Lung (tissue), 11 donors: ENCODE measurements at regions not wholly inside any gene's neighbourhood (a gene's known extent, or its start where the extent isn't known, plus 50 kb on each side); places are given as distances from the start of the nearest gene placed in this dataset.
A peak's percentile ranks its signal among the peaks of the same experiment; 100 is the strongest.

Experiments
- ATAC-seq: fragments of 200-7000 bp; cut with Tn5 transposase; one replicate; pipeline ENCODE4 v1.9.1; 2020; ENCODE audit warnings: moderate number of reproducible peaks; ENCODE audit not compliant: insufficient read depth, low FRiP score
- DNase-seq, 3 donors: peaks; one replicate each; pipeline ENCODE4 v3.0.0-alpha.2; 2013 to 2017
- H3K27ac ChIP-seq, 2 donors: one replicate each; pipeline ENCODE4 v1.5.1; 2013; ENCODE audit warnings: mild to moderate bottlenecking in 2 of 2, moderate library complexity in 2 of 2, control low read depth in 1 of 2, inconsistent platforms in 1 of 2, low read depth in 1 of 2, low read length in 1 of 2
- H3K27me3 ChIP-seq, 3 donors: one replicate each; pipeline ENCODE4 v1.5.1; 2013; ENCODE audit warnings: low read length in 2 of 3; ENCODE audit not compliant: control insufficient read depth in 3 of 3, insufficient read depth in 3 of 3
- H3K36me3 ChIP-seq, 4 donors: one replicate each; pipeline ENCODE4 v1.5.1; 2013; ENCODE audit warnings: low read length in 4 of 4, mild to moderate bottlenecking in 1 of 4, moderate library complexity in 1 of 4; ENCODE audit not compliant: control insufficient read depth in 4 of 4, insufficient read depth in 4 of 4
- H3K4me1 ChIP-seq, 5 donors: one replicate each; pipeline ENCODE4 v1.5.1; 2013; ENCODE audit warnings: low read length in 5 of 5, mild to moderate bottlenecking in 2 of 5, moderate library complexity in 1 of 5; ENCODE audit not compliant: control insufficient read depth in 5 of 5, insufficient read depth in 5 of 5
- H3K4me3 ChIP-seq: one replicate; pipeline ENCODE4 v1.5.1; 2013; ENCODE audit warnings: mild to moderate bottlenecking, control low read depth, moderate library complexity
- H3K9ac ChIP-seq, 2 donors: one replicate each; pipeline ENCODE4 v1.5.1; 2013; ENCODE audit warnings: low read length in 2 of 2, control low read depth in 1 of 2; ENCODE audit not compliant: insufficient read depth in 1 of 2
- H3K9me3 ChIP-seq, 4 donors: one replicate each; pipeline ENCODE4 v1.5.1; 2013; ENCODE audit warnings: low read length in 3 of 4, mild to moderate bottlenecking in 1 of 4, moderate library complexity in 1 of 4; ENCODE audit not compliant: control insufficient read depth in 4 of 4, insufficient read depth in 3 of 4
- CTCF ChIP-seq: IDR thresholded peaks from 2 replicates; pipeline ENCODE4 v1.5.1; 2012; ENCODE audit warnings: mild to moderate bottlenecking; ENCODE audit errors: control extremely low read depth, extremely low read depth
- WGBS, 2 donors: extraction: QIAGEN DNeasy Blood & Tissue Kit; methylation state at CpG; one replicate each; pipeline ENCODE4 v1.1.7; 2013; 5-methylcytosine and 5-hydroxymethylcytosine counted together
- donor health status: control.
- donor health status: control.
- donor health status: Bipolar disorder and iron deficiency.
- donor health status: healthy.
- donor health status: DM: yes; HTN: yes; CAD: no.

DNA sequence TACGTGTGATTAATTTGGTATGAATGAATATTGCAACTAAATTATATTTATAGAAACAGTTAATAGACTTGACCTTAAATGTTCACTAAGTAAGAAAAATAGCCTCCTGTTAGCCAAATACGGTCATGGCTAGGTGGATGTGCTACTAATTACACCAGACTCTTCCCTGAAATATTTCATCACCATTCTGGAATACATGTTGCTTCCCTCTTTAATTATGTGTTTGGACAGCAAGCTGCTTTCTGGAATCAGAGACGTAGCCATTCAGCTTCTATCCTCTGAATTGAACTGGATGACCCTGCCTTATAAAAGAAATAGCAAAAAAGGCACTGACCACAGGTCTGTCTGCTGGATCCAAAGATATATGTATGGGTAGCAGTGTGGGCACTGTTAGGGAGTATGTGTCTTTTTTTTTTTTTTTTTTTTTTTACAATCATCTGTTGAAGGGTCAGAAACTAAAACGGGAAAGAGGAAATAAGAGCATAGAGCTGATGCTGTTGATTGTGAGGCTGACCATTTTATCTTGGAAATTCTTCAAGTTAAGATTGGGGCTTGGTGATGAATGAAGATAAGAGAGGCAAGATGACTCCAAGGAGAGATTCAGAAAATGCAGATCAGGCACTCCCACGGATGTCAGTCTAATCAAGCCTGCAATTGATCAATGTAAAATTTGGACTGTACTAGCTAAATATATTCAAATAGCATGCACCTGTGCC is 283.2 kb upstream of the HSF2 start:
- DNase-seq (peak in 1 of 3 donors; percentile 27), ATAC-seq (peak; percentile 25)
- Histone ChIP-seq H3K27ac (no peak overlapping the region), H3K9me3 (no peaks in the 10 kb centered on the region), H3K9ac (no peak overlapping the region), H3K4me1 (peaks cover 0 to 4% (median 3%) of the 10 kb centered on the region in 5 donors), H3K27me3 (no peaks in the 10 kb centered on the region), H3K4me3 (no peak overlapping the region), H3K36me3 (no peaks in the 10 kb centered on the region)
- WGBS, 2 donors: 32 to 47% methylated on average over 5 of the region's 5 CpGs
- TF ChIP-seq CTCF: no peak

GRCh38 chr6:122116835-122117627 is 282.4 kb upstream of the HSF2 start:
- 32 to 52% methylated on average over 2 of the region's 2 CpGs for WGBS, 2 donors
- DNase-seq: peak in 1 of 3 donors; percentile 49
- Histone ChIP-seq H3K27ac (no peak overlapping the region), H3K9me3 (no peaks in the 10 kb centered on the region), H3K4me1 (peaks cover 0 to 4% (median 3%) of the 10 kb centered on the region in 5 donors), H3K27me3 (no peaks in the 10 kb centered on the region), H3K36me3 (no peaks in the 10 kb centered on the region), H3K4me3 (no peak overlapping the region), H3K9ac (no peak overlapping the region)
- ATAC-seq: no peak
- no peak for TF ChIP-seq CTCF

DNA sequence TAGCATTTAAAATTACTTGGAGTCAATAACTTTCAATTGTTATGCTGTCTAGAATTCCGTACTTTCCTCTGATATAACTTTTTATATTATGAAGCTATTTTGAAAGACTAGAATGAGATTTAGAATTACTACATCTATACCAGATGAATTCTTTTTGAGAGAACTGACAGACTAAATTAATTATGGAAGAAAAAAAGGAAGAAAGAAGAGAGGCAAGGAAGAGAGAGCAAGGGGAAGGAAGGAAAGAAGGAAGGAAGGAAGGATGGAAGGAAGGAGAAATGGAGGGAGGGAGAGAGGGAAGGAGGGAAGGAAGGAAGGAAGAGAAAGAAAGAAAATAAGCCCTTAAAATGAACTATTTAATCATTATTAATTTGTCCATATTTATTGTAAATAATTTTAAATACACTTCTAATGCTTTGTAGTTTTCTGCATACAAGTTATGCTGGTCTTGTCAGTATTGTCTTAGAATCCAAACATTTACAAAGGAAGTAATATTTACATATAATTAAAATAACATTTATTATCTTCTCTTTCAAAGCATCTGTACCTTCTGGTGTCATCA is 280.4 kb upstream of the HSF2 start:
- H3K36me3 ChIP-seq: no peaks in the 10 kb centered on the region
- no peak overlapping the region for H3K9ac ChIP-seq
- 88 to 95% methylated on average over 1 of the region's 1 CpG for WGBS, 2 donors
- DNase-seq (no peak), ATAC-seq (no peak)
- no peaks in the 10 kb centered on the region for H3K27me3 ChIP-seq
- TF ChIP-seq CTCF: no peak
- H3K4me1 ChIP-seq: peaks cover 0 to 9% (median 3%) of the 10 kb centered on the region in 5 donors
- H3K4me3 ChIP-seq: no peak overlapping the region
- H3K27ac ChIP-seq: no peak overlapping the region
- H3K9me3 ChIP-seq: no peaks in the 10 kb centered on the region
